WTC11 (cell line): ENCODE measurements at regions not wholly inside any gene's neighbourhood (a gene's known extent, or its start where the extent isn't known, plus 50 kb on each side); places are given as distances from the start of the nearest gene placed in this dataset.
A peak's percentile ranks its signal among the peaks of the same experiment; 100 is the strongest.

ENCODE experiments used
- ATAC-seq: fragments of 200-7000 bp; cut with Tn5 transposase; 2 replicates; pipeline ENCODE4 v1.10.0; 2021; ENCODE audit warnings: mild to moderate bottlenecking, moderate library complexity
- CTCF ChIA-PET: fragments of 300-600 bp; sonication (Branson Sonifier 250); formaldehyde crosslinking; loops from one replicate; lab custom pipeline; 2021; ENCODE audit warnings: antibody characterized with exemption; lab: Charles Lee
- POLR2A ChIA-PET: fragments of 350-600 bp; sonication (Branson Sonifier 250); formaldehyde crosslinking; loops from one replicate; lab custom pipeline; 2021; ENCODE audit warnings: antibody characterized with exemption; lab: Charles Lee
- DNase-seq: peaks from one replicate; pipeline ENCODE4 v3.0.0; 2021; ENCODE audit warnings: low spot score
- H3K27ac Mint-ChIP-seq: 2 replicates; pipeline ENCODE4 v1.8.0; 2021; ENCODE audit warnings: mixed read lengths
- H3K27me3 Mint-ChIP-seq: 2 replicates; pipeline ENCODE4 v1.8.0; 2021; ENCODE audit warnings: low read depth, mild to moderate bottlenecking, moderate library complexity, mixed read lengths
- H3K36me3 Mint-ChIP-seq: 2 replicates; pipeline ENCODE4 v1.8.0; 2021; ENCODE audit warnings: mixed read lengths
- H3K4me1 Mint-ChIP-seq: 2 replicates; pipeline ENCODE4 v1.8.0; 2022; ENCODE audit warnings: mixed read lengths
- H3K4me3 Mint-ChIP-seq: 2 replicates; pipeline ENCODE4 v1.8.0; 2021; ENCODE audit warnings: mild to moderate bottlenecking, moderate library complexity, mixed read lengths
- H3K9me3 Mint-ChIP-seq: 2 replicates; pipeline ENCODE4 v1.8.0; 2021; ENCODE audit warnings: mixed read lengths
- ATF1 ChIP-seq: sonication (generic); formaldehyde crosslinking; IDR thresholded peaks from 2 replicates; pipeline ENCODE4 v1.8.1; 2023; ENCODE audit warnings: mild to moderate bottlenecking, moderate library complexity, missing genetic modification reagents
- ATF2 ChIP-seq: sonication (generic); formaldehyde crosslinking; IDR thresholded peaks from 2 replicates; pipeline ENCODE4 v1.8.1; 2022; ENCODE audit warnings: low read depth, missing genetic modification reagents, borderline replicate concordance
- ATF6 ChIP-seq: sonication (generic); formaldehyde crosslinking; IDR thresholded peaks from 2 replicates; pipeline ENCODE4 v1.8.1; 2023; ENCODE audit warnings: mild to moderate bottlenecking, missing genetic modification reagents
- CREM ChIP-seq: sonication (generic); formaldehyde crosslinking; IDR thresholded peaks from 2 replicates; pipeline ENCODE4 v1.8.1; 2022; ENCODE audit warnings: mild to moderate bottlenecking, missing genetic modification reagents, moderate library complexity
- ERG ChIP-seq: fragments of 250-450 bp; sonication (Bioruptor Pico); IDR thresholded peaks from 2 replicates; pipeline ENCODE4 v1.8.0; 2021; ENCODE audit warnings: mild to moderate bottlenecking
- GTF2I ChIP-seq: fragments of 250-450 bp; sonication (Bioruptor Pico); conservative IDR thresholded peaks from 2 replicates; pipeline ENCODE4 v1.4.0; 2021; ENCODE audit warnings: mild to moderate bottlenecking
- HMGA2 ChIP-seq: fragments of 250-450 bp; sonication (Bioruptor Pico); IDR thresholded peaks from 2 replicates; pipeline ENCODE4 v1.4.0; 2021; ENCODE audit warnings: mild to moderate bottlenecking, moderate library complexity
- JUN ChIP-seq: sonication (generic); formaldehyde crosslinking; IDR thresholded peaks from 2 replicates; pipeline ENCODE4 v1.8.0; 2023; ENCODE audit warnings: mild to moderate bottlenecking, missing genetic modification reagents
- KAT7 ChIP-seq: sonication (generic); formaldehyde crosslinking; IDR thresholded peaks from 2 replicates; pipeline ENCODE4 v1.8.1; 2023; ENCODE audit warnings: missing genetic modification reagents, mild to moderate bottlenecking, borderline replicate concordance
- MAX ChIP-seq: sonication (generic); formaldehyde crosslinking; IDR thresholded peaks from 2 replicates; pipeline ENCODE4 v1.8.0; 2022; ENCODE audit warnings: mild to moderate bottlenecking, missing genetic modification reagents
- PREB ChIP-seq: sonication (generic); formaldehyde crosslinking; IDR thresholded peaks from 2 replicates; pipeline ENCODE4 v1.8.1; 2022; ENCODE audit warnings: mild to moderate bottlenecking, missing genetic modification reagents, moderate library complexity, borderline replicate concordance
- PRRX2 ChIP-seq: fragments of 250-450 bp; sonication (Bioruptor Pico); IDR thresholded peaks from 2 replicates; pipeline ENCODE4 v1.8.0; 2021; ENCODE audit warnings: mild to moderate bottlenecking
- SOX15 ChIP-seq: fragments of 250-450 bp; sonication (Bioruptor Pico); IDR thresholded peaks from 2 replicates; pipeline ENCODE4 v1.9.0; 2021; ENCODE audit warnings: mild to moderate bottlenecking
- STAT6 ChIP-seq: sonication (generic); formaldehyde crosslinking; conservative IDR thresholded peaks from 2 replicates; pipeline ENCODE4 v1.8.1; 2023; ENCODE audit warnings: mild to moderate bottlenecking, low read depth, missing genetic modification reagents, moderate library complexity
- TEAD1 ChIP-seq: sonication (generic); formaldehyde crosslinking; IDR thresholded peaks from 2 replicates; pipeline ENCODE4 v1.8.0; 2022; ENCODE audit warnings: mild to moderate bottlenecking, missing genetic modification reagents
- ZNF121 ChIP-seq: sonication (generic); formaldehyde crosslinking; IDR thresholded peaks from 2 replicates; pipeline ENCODE4 v1.8.0; 2023; ENCODE audit warnings: missing genetic modification reagents
- ZNF263 ChIP-seq: sonication (generic); formaldehyde crosslinking; IDR thresholded peaks from 2 replicates; pipeline ENCODE4 v1.8.1; 2022; ENCODE audit warnings: low read depth, mild to moderate bottlenecking, moderate library complexity, missing genetic modification reagents
- ZNF425 ChIP-seq: fragments of 250-450 bp; sonication (Bioruptor Pico); conservative IDR thresholded peaks from 2 replicates; pipeline ENCODE4 v1.9.0; 2021; ENCODE audit warnings: mild to moderate bottlenecking
- ZNF512 ChIP-seq: sonication (generic); formaldehyde crosslinking; IDR thresholded peaks from 2 replicates; pipeline ENCODE4 v1.8.1; 2022; ENCODE audit warnings: missing genetic modification reagents, borderline replicate concordance
- ZSCAN18 ChIP-seq: fragments of 250-450 bp; sonication (Bioruptor Pico); IDR thresholded peaks from 2 replicates; pipeline ENCODE4 v2.1.2; 2022; ENCODE audit warnings: mild to moderate bottlenecking, moderate library complexity

GRCh38 chr20:56808117-56808725 is 179.1 kb downstream of the TFAP2C start:
- Mint-ChIP-seq H3K27ac (no peak overlapping the region), H3K36me3 (peaks cover 4% of the 10 kb centered on the region; the same call in 1 of the 2 replicates), H3K9me3 (peaks cover 9% of the 10 kb centered on the region), H3K4me3 (no peak overlapping the region)
- DNase-seq (no peak), ATAC-seq (peak; percentile 10; the same call in 1 of the 2 replicates)
- ChIA-PET CTCF (interaction anchor here (0.8 to 1.1 kb wide), 3 partner anchors 36 to 166 kb away, joined by 3 to 4 read pairs (median 3); no protein-coding TSS in a partner anchor), POLR2A (no interaction called here)
- TF ChIP-seq SOX15 (CRISPR knock-in tag) (no peak), ATF6 (CRISPR knock-in tag) (no peak), PRRX2 (CRISPR knock-in tag) (no peak), MAX (CRISPR knock-in tag) (no peak), STAT6 (CRISPR knock-in tag) (no peak), ZNF512 (CRISPR knock-in tag) (no peak), JUN (CRISPR knock-in tag) (no peak), ATF2 (CRISPR knock-in tag) (no peak), ZNF121 (CRISPR knock-in tag) (no peak), ERG (CRISPR knock-in tag) (no peak), GTF2I (CRISPR knock-in tag) (no peak), ATF1 (CRISPR knock-in tag) (no peak)
- TF ChIP-seq, all 79 proteins: peak for 0
- Mint-ChIP-seq H3K27me3 (peaks cover 6% of the 10 kb centered on the region), H3K4me1 (peaks cover 35% of the 10 kb centered on the region)

GRCh38 chr20:56808732-56809131 is 179.6 kb downstream of the TFAP2C start:
- ATAC-seq (peak; percentile 14; the same call in 1 of the 2 replicates), DNase-seq (no peak)
- ChIA-PET POLR2A (no interaction called here), CTCF (interaction anchor here (0.6 to 1.0 kb wide), 3 partner anchors 35 to 79 kb away, joined by 3 to 4 read pairs (median 3); no protein-coding TSS in a partner anchor)
- Mint-ChIP-seq H3K27me3 (peaks cover 6% of the 10 kb centered on the region), H3K36me3 (peaks cover 4% of the 10 kb centered on the region; the same call in 1 of the 2 replicates), H3K4me3 (no peak overlapping the region), H3K4me1 (peaks cover 35% of the 10 kb centered on the region), H3K9me3 (peaks cover 9% of the 10 kb centered on the region), H3K27ac (no peak overlapping the region)
- no peak for TF ChIP-seq ZSCAN18 (CRISPR knock-in tag)
- no peak for TF ChIP-seq CREM
- TF ChIP-seq ZNF121 (CRISPR knock-in tag): no peak
- no peak for TF ChIP-seq ZNF425 (CRISPR knock-in tag)
- no peak for TF ChIP-seq KAT7 (CRISPR knock-in tag)
- TF ChIP-seq HMGA2 (CRISPR knock-in tag): no peak
- no peak for TF ChIP-seq PREB (CRISPR knock-in tag)
- TF ChIP-seq ZNF263 (CRISPR knock-in tag): no peak
- TF ChIP-seq TEAD1 (CRISPR knock-in tag): no peak
